ENCODE measurements at regions not wholly inside any gene's neighbourhood (a gene's known extent, or its start where the extent isn't known, plus 50 kb on each side); places are given as distances from the start of the nearest gene placed in this dataset.

- no peak for DNase-seq (ENCODE audit: low read depth)
- H3K4me3 ChIP-seq (ENCODE audit: control insufficient read depth, low read depth, low read length), result no peak overlapping the region
- TF ChIP-seq CTCF (conservative IDR thresholded peaks at IDR 0.05; ENCODE audit: control insufficient read depth, insufficient read depth, low read depth, low read length), result no peak
Observed at GRCh38 chr11:13848031-13848430, 114.5 kb upstream of the SPON1 start.

- TF ChIP-seq CTCF (conservative IDR thresholded peaks at IDR 0.05; ENCODE audit: control insufficient read depth, insufficient read depth, low read depth, low read length), result no peak
- DNase-seq (ENCODE audit: low read depth), result no peak
- H3K4me3 ChIP-seq (ENCODE audit: control insufficient read depth, low read depth, low read length), result no peak overlapping the region
Observed at GRCh38 chr11:13850231-13851005, 112.1 kb upstream of the SPON1 start.

- no peak for TF ChIP-seq CTCF (conservative IDR thresholded peaks at IDR 0.05; ENCODE audit: control insufficient read depth, insufficient read depth, low read depth, low read length)
- H3K4me3 ChIP-seq (ENCODE audit: control insufficient read depth, low read depth, low read length), result no peak overlapping the region
- DNase-seq (ENCODE audit: low read depth), result no peak
Observed at GRCh38 chr11:13851691-13852090, 110.8 kb upstream of the SPON1 start.

- DNase-seq (ENCODE audit: low read depth), result no peak
- H3K4me3 ChIP-seq (ENCODE audit: control insufficient read depth, low read depth, low read length), result no peak overlapping the region
- no peak for TF ChIP-seq CTCF (conservative IDR thresholded peaks at IDR 0.05; ENCODE audit: control insufficient read depth, insufficient read depth, low read depth, low read length)
Observed at GRCh38 chr11:13852481-13852880, 110.0 kb upstream of the SPON1 start.

- no peak for DNase-seq (ENCODE audit: low read depth)
- no peak overlapping the region for H3K4me3 ChIP-seq (ENCODE audit: control insufficient read depth, low read depth, low read length)
- TF ChIP-seq CTCF (conservative IDR thresholded peaks at IDR 0.05; ENCODE audit: control insufficient read depth, insufficient read depth, low read depth, low read length), result no peak
Observed at GRCh38 chr11:13857828-13858227, 104.7 kb upstream of the SPON1 start.

- no peak for DNase-seq (ENCODE audit: low read depth)
- no peak for TF ChIP-seq CTCF (conservative IDR thresholded peaks at IDR 0.05; ENCODE audit: control insufficient read depth, insufficient read depth, low read depth, low read length)
- H3K4me3 ChIP-seq (ENCODE audit: control insufficient read depth, low read depth, low read length), result no peak overlapping the region
Observed at GRCh38 chr11:13859892-13860291, 102.6 kb upstream of the SPON1 start.

Data from fibroblast of mammary gland (primary cell).